Neuronal stem cell (in vitro differentiated cells): ENCODE measurements at regions not wholly inside any gene's neighbourhood (a gene's known extent, or its start where the extent isn't known, plus 50 kb on each side); places are given as distances from the start of the nearest gene placed in this dataset.

Experiments
- DNase-seq: peaks from one replicate; pipeline ENCODE4 v3.0.0-alpha.2; 2013; ENCODE audit warnings: low spot score
- H2AFZ ChIP-seq: one replicate; pipeline ENCODE4 v1.6.1; 2013; ENCODE audit warnings: mild to moderate bottlenecking, low read length, inconsistent platforms
- H2AK5ac ChIP-seq: 2 replicates; pipeline ENCODE4 v1.6.1; 2013; ENCODE audit warnings: low read depth, mild to moderate bottlenecking, inconsistent platforms, low read length, moderate library complexity, mixed read lengths
- H2BK120ac ChIP-seq: 2 replicates; pipeline ENCODE4 v1.6.1; 2013; ENCODE audit warnings: low read depth, mild to moderate bottlenecking, inconsistent platforms, low read length, moderate library complexity, mixed read lengths
- H2BK12ac ChIP-seq: one replicate; pipeline ENCODE4 v1.6.1; 2013; ENCODE audit warnings: low read length, inconsistent platforms
- H2BK15ac ChIP-seq: 2 replicates; pipeline ENCODE4 v1.6.1; 2013; ENCODE audit warnings: mild to moderate bottlenecking, low read length, inconsistent platforms, mixed read lengths
- H2BK5ac ChIP-seq: one replicate; pipeline ENCODE4 v1.6.1; 2013; ENCODE audit warnings: inconsistent platforms, mild to moderate bottlenecking, low read length, moderate library complexity
- H3K14ac ChIP-seq: one replicate; pipeline ENCODE4 v1.6.1; 2013; ENCODE audit warnings: low read length, inconsistent platforms
- H3K18ac ChIP-seq: 2 replicates; pipeline ENCODE4 v1.6.1; 2013; ENCODE audit warnings: low read length, inconsistent platforms
- H3K23ac ChIP-seq: 2 replicates; pipeline ENCODE4 v1.6.1; 2013; ENCODE audit warnings: low read depth, mild to moderate bottlenecking, mixed read lengths, low read length, inconsistent platforms; ENCODE audit not compliant: poor library complexity
- H3K27ac ChIP-seq: replicated peaks from 3 replicates; pipeline ENCODE4 v1.5.1; 2013; ENCODE audit warnings: low read length, inconsistent platforms
- H3K27me3 ChIP-seq, 3 experiments: 2 replicates each; pipeline ENCODE4 v1.6.1; 2013; ENCODE audit warnings: low read length in 3 of 3, mild to moderate bottlenecking in 2 of 3, inconsistent platforms in 1 of 3, low read depth in 1 of 3, mixed read lengths in 1 of 3, moderate library complexity in 1 of 3; ENCODE audit not compliant: control insufficient read depth in 3 of 3, insufficient read depth in 3 of 3
- H3K36me3 ChIP-seq, 2 donors: replicated peaks in 1 of 2; 2 replicates each; pipeline ENCODE4 v1.6.1; 2013; ENCODE audit warnings: low read length in 2 of 2; ENCODE audit not compliant: control insufficient read depth in 2 of 2, insufficient read depth in 2 of 2
- H3K4ac ChIP-seq: 2 replicates; pipeline ENCODE4 v1.6.1; 2013; ENCODE audit warnings: inconsistent platforms, mild to moderate bottlenecking, low read length, moderate library complexity
- H3K4me1 ChIP-seq, 2 donors: 1 replicate in 1 of 2; 2 replicates in 1 of 2; pipeline ENCODE4 v1.6.1; 2013; ENCODE audit warnings: low read length in 2 of 2, low read depth in 1 of 2; ENCODE audit not compliant: control insufficient read depth in 2 of 2, insufficient read depth in 1 of 2
- H3K4me2 ChIP-seq: one replicate; pipeline ENCODE4 v1.6.1; 2013; ENCODE audit warnings: mild to moderate bottlenecking, low read length, inconsistent platforms; ENCODE audit not compliant: insufficient read depth, poor library complexity, severe bottlenecking
- H3K4me3 ChIP-seq, 2 donors: 2 replicates each; pipeline ENCODE4 v1.5.1; 2013; ENCODE audit warnings: low read length in 2 of 2, mild to moderate bottlenecking in 2 of 2, inconsistent platforms in 1 of 2, moderate library complexity in 1 of 2
- H3K79me1 ChIP-seq: one replicate; pipeline ENCODE4 v1.6.1; 2013; ENCODE audit warnings: low read depth, mild to moderate bottlenecking, inconsistent platforms, low read length, moderate library complexity
- H3K9ac ChIP-seq: one replicate; pipeline ENCODE4 v1.6.1; 2013; ENCODE audit warnings: mild to moderate bottlenecking, low read depth, low read length, inconsistent platforms; ENCODE audit not compliant: poor library complexity
- H3K9me3 ChIP-seq, 2 donors: replicated peaks in 1 of 2; 2 replicates each; pipeline versions ENCODE3 to v1.6.1; 2013; ENCODE audit warnings: low read length in 2 of 2, mild to moderate bottlenecking in 2 of 2, inconsistent platforms in 1 of 2, low read depth in 1 of 2, mixed read lengths in 1 of 2, moderate library complexity in 1 of 2; ENCODE audit not compliant: control insufficient read depth in 2 of 2, insufficient read depth in 1 of 2
- H4K8ac ChIP-seq: one replicate; pipeline ENCODE4 v1.6.1; 2013; ENCODE audit warnings: low read depth, mild to moderate bottlenecking, inconsistent platforms, low read length, moderate library complexity
- H4K91ac ChIP-seq: one replicate; pipeline ENCODE4 v1.6.1; 2013; ENCODE audit warnings: low read length, low read depth, mild to moderate bottlenecking, inconsistent platforms; ENCODE audit not compliant: poor library complexity
- WGBS, 2 donors: extraction: QIAGEN DNeasy Blood & Tissue Kit; methylation state at CpG; one replicate each; pipeline ENCODE4 v1.1.7; 2013; ENCODE audit warnings: missing lambda C conversion rate in 2 of 2, mixed read lengths in 1 of 2; ENCODE audit not compliant: insufficient read length in 2 of 2, insufficient replicate concordance in 1 of 2; ENCODE audit errors: extremely low coverage in 2 of 2; 5-methylcytosine and 5-hydroxymethylcytosine counted together

GRCh38 chr12:92563819-92564218, 139.0 kb upstream of the PLEKHG7 start:
- Histone ChIP-seq H3K27me3 (no peaks in the 10 kb centered on the region), H2BK5ac (no peak overlapping the region), H3K27ac (no peak overlapping the region), H3K4me2 (no peak overlapping the region), H4K91ac (no peak overlapping the region), H2BK120ac (no peak overlapping the region), H3K9ac (no peak overlapping the region), H3K23ac (no peak overlapping the region), H2AK5ac (no peak overlapping the region), H2BK12ac (no peak overlapping the region), H3K79me1 (no peaks in the 10 kb centered on the region), H3K9me3 (peaks cover 0 to 4% of the 10 kb centered on the region in 2 donors), H2AFZ (no peak overlapping the region), H3K18ac (no peak overlapping the region), H3K36me3 (no peaks in the 10 kb centered on the region), H2BK15ac (no peak overlapping the region), H4K8ac (no peak overlapping the region), H3K14ac (no peak overlapping the region), H3K4ac (no peak overlapping the region), H3K4me1 (no peaks in the 10 kb centered on the region), H3K4me3 (no peak overlapping the region)
- no peak for DNase-seq
- no CpG with 5 or more reads among the region's 1 CpG for WGBS, 2 donors

DNA sequence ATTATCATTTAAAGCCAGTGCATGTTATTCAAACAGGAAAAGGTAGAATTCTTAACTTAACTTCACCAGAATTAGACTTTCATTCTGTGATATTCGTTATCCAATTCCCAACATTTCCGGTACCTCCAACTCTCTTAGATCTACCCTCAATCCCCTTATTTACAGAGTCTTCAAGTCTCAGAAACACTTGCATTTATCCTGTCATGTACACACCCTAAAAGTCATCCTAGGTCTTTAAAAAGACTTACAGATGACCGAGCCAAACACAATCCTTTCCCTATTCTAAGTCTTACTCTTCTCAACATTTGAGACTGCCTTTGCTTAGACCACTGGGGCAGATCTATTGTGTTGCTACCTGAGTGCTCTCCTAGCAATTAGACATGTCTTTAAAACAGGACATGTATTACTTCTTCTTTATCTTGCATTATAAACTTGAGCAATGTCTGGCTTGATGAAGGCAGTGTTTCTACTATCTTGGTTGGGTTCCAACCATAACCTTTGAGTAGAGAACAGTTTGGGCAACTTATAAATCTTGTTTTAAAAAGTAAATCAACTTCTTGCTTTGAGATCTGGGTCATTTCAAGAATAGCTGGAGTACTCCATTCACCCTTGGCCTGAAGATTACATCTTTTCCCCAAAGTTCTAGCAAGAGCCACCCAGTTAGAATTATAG, 140.6 kb upstream of the PLEKHG7 start:
- H4K91ac ChIP-seq: no peak overlapping the region
- no peak overlapping the region for H3K4me3 ChIP-seq
- H3K27me3 ChIP-seq: no peaks in the 10 kb centered on the region
- DNase-seq: no peak
- H3K23ac ChIP-seq: no peak overlapping the region
- H3K27ac ChIP-seq: no peak overlapping the region
- H3K9ac ChIP-seq: no peak overlapping the region
- no peak overlapping the region for H2BK5ac ChIP-seq
- no peaks in the 10 kb centered on the region for H3K79me1 ChIP-seq
- H2BK15ac ChIP-seq: no peak overlapping the region
- H2BK120ac ChIP-seq: no peak overlapping the region
- no peak overlapping the region for H3K14ac ChIP-seq
- H3K36me3 ChIP-seq: no peaks in the 10 kb centered on the region
- H3K4me2 ChIP-seq: no peak overlapping the region
- H3K18ac ChIP-seq: no peak overlapping the region
- no peak overlapping the region for H2AK5ac ChIP-seq
- WGBS, 2 donors: no CpG with 5 or more reads among the region's 3 CpGs
- H3K9me3 ChIP-seq: peaks cover 0 to 4% of the 10 kb centered on the region in 2 donors
- no peak overlapping the region for H4K8ac ChIP-seq
- peaks cover 0 to 2% of the 10 kb centered on the region in 2 donors for H3K4me1 ChIP-seq
- H3K4ac ChIP-seq: no peak overlapping the region
- H2AFZ ChIP-seq: no peak overlapping the region
- no peak overlapping the region for H2BK12ac ChIP-seq

- Histone ChIP-seq H2BK5ac (no peak overlapping the region), H3K14ac (no peak overlapping the region), H4K91ac (no peak overlapping the region), H3K9me3 (peaks cover 0 to 4% of the 10 kb centered on the region in 2 donors), H2BK12ac (no peak overlapping the region), H3K4me1 (peaks cover 0 to 3% of the 10 kb centered on the region in 2 donors), H3K4me2 (no peak overlapping the region), H3K27ac (no peak overlapping the region), H2AFZ (no peak overlapping the region), H3K79me1 (no peaks in the 10 kb centered on the region), H3K18ac (no peak overlapping the region), H3K23ac (no peak overlapping the region), H3K27me3 (no peaks in the 10 kb centered on the region), H3K4me3 (no peak overlapping the region), H3K9ac (no peak overlapping the region), H2AK5ac (no peak overlapping the region), H4K8ac (no peak overlapping the region), H3K36me3 (no peaks in the 10 kb centered on the region), H3K4ac (no peak overlapping the region), H2BK120ac (no peak overlapping the region), H2BK15ac (no peak overlapping the region)
- no peak for DNase-seq
- no CpG with 5 or more reads among the region's 3 CpGs for WGBS, 2 donors
Measured at GRCh38 chr12:92561543-92561899, 141.3 kb upstream of the PLEKHG7 start.

DNA sequence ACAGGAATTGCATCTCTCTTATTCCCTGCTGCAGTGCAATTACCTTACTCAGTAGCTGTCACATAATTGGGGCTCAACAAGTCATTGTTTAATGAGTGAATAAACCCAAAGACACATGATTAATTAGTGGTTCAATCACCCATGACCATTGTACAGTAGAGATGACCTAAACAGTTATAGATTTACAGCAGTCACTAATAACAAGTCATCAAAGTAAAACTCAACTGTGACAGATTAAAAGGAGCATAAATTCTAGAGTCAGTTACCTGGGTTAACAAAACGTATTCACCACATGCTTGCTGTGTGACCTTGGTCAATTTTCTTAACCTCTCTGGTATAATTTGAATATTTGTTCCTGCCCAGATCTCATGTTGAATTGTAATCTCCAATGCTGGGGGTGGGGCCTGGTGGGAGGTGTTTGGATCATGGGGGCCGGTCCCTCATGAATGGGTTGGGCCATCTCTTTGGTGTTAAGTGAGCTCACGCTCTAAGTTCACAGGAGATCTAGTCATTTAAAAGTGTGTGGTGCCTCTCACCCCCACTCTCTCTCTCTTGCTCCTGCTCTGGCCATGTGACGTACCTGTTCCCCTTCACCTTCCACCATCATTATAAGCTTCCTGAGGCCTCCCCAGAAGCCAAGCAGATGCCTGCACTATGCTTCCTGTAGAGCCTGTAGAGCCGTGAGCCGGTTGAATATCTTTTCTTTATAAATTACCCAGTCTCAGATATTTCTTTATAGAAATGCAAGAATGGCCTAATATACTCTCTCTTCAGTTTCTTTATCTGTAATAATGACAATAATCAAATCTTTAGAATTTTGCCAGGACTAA, 141.9 kb upstream of the PLEKHG7 start:
- H3K79me1 ChIP-seq: no peaks in the 10 kb centered on the region
- no peaks in the 10 kb centered on the region for H3K36me3 ChIP-seq
- H3K4ac ChIP-seq: no peak overlapping the region
- H3K4me2 ChIP-seq: no peak overlapping the region
- no peak overlapping the region for H3K14ac ChIP-seq
- H2BK5ac ChIP-seq: no peak overlapping the region
- H2AFZ ChIP-seq: no peak overlapping the region
- no peak overlapping the region for H4K91ac ChIP-seq
- no peaks in the 10 kb centered on the region for H3K27me3 ChIP-seq
- H3K23ac ChIP-seq: no peak overlapping the region
- no peak overlapping the region for H2BK12ac ChIP-seq
- H3K4me1 ChIP-seq: peaks cover 0 to 3% of the 10 kb centered on the region in 2 donors
- H2BK15ac ChIP-seq: no peak overlapping the region
- no peak overlapping the region for H2AK5ac ChIP-seq
- no peak overlapping the region for H3K27ac ChIP-seq
- DNase-seq: no peak
- no peak overlapping the region for H3K9ac ChIP-seq
- peaks cover 0 to 4% of the 10 kb centered on the region in 2 donors for H3K9me3 ChIP-seq
- no peak overlapping the region for H2BK120ac ChIP-seq
- no peak overlapping the region for H4K8ac ChIP-seq
- H3K18ac ChIP-seq: no peak overlapping the region
- whole genome bisulfite sequencing, 2 donors: no CpG with 5 or more reads among the region's 6 CpGs
- no peak overlapping the region for H3K4me3 ChIP-seq
